ENCODE measurements at regions not wholly inside any gene's neighbourhood (a gene's known extent, or its start where the extent isn't known, plus 50 kb on each side); places are given as distances from the start of the nearest gene placed in this dataset.

GRCh38 chr13:81314461-81314860 lies 973.5 kb upstream of the SPRY2 start:
- TF ChIP-seq EP300 (IDR thresholded peaks at IDR 0.05) (no peak), POLR2AphosphoS5 (IDR thresholded peaks at IDR 0.05) (no peak), CTCF (IDR thresholded peaks at IDR 0.05) (no peak), POLR2A (IDR thresholded peaks at IDR 0.05) (no peak)
- no peaks in the 10 kb centered on the region for H3K36me3 ChIP-seq
- no peaks in the 10 kb centered on the region for H3K9me3 ChIP-seq
- no peaks in the 10 kb centered on the region for H3K4me1 ChIP-seq
- H3K27me3 ChIP-seq = no peaks in the 10 kb centered on the region
- 81 to 85% methylated on average over 3 of the region's 3 CpGs for WGBS, 2 donors
- no peak overlapping the region for H3K4me3 ChIP-seq
- H3K27ac ChIP-seq = no peak overlapping the region
- DNase-seq (no peak), ATAC-seq (ENCODE audit: low FRiP score in 2 of 2) (no peak)

GRCh38 chr13:81305928-81306327 lies 965.0 kb upstream of the SPRY2 start:
- H3K27ac ChIP-seq = no peak overlapping the region
- no peaks in the 10 kb centered on the region for H3K27me3 ChIP-seq
- no peak for DNase-seq
- no peaks in the 10 kb centered on the region for H3K4me1 ChIP-seq
- TF ChIP-seq POLR2AphosphoS5 (IDR thresholded peaks at IDR 0.05) (no peak), EP300 (IDR thresholded peaks at IDR 0.05) (no peak), CTCF (IDR thresholded peaks at IDR 0.05) (no peak), POLR2A (IDR thresholded peaks at IDR 0.05) (no peak)
- no peaks in the 10 kb centered on the region for H3K9me3 ChIP-seq
- H3K4me3 ChIP-seq = no peak overlapping the region
- no peaks in the 10 kb centered on the region for H3K36me3 ChIP-seq
- ATAC-seq (ENCODE audit: low FRiP score in 2 of 2) = no peak

- no peak for ATAC-seq (ENCODE audit: low FRiP score in 2 of 2)
- WGBS, 2 donors = 75 to 86% methylated on average over 4 to 6 of the region's 6 CpGs
- no peak for TF ChIP-seq CTCF (IDR thresholded peaks at IDR 0.05)
- TF ChIP-seq POLR2A (IDR thresholded peaks at IDR 0.05) = no peak
- no peak for TF ChIP-seq EP300 (IDR thresholded peaks at IDR 0.05)
- TF ChIP-seq POLR2AphosphoS5 (IDR thresholded peaks at IDR 0.05) = no peak
Observed at GRCh38 chr13:81304121-81304659, 963.3 kb upstream of the SPRY2 start.

GRCh38 chr13:81302677-81303076 lies 961.8 kb upstream of the SPRY2 start:
- no peak for DNase-seq
- Histone ChIP-seq H3K27me3 (no peaks in the 10 kb centered on the region), H3K9me3 (no peaks in the 10 kb centered on the region), H3K27ac (no peak overlapping the region), H3K4me1 (no peaks in the 10 kb centered on the region), H3K4me3 (no peak overlapping the region), H3K36me3 (no peaks in the 10 kb centered on the region)
- WGBS, 2 donors = 79 to 81% methylated on average over 2 of the region's 2 CpGs
- TF ChIP-seq CTCF (IDR thresholded peaks at IDR 0.05) = no peak
- no peak for TF ChIP-seq POLR2AphosphoS5 (IDR thresholded peaks at IDR 0.05)
- TF ChIP-seq POLR2A (IDR thresholded peaks at IDR 0.05) = no peak
- TF ChIP-seq EP300 (IDR thresholded peaks at IDR 0.05) = no peak
- ATAC-seq (ENCODE audit: low FRiP score in 2 of 2) = no peak

More at GRCh38 chr13:81304121-81304659, 963.3 kb upstream of the SPRY2 start:
- H3K27me3 ChIP-seq = no peaks in the 10 kb centered on the region
- no peak for DNase-seq
- H3K36me3 ChIP-seq = no peaks in the 10 kb centered on the region
- no peaks in the 10 kb centered on the region for H3K9me3 ChIP-seq
- no peaks in the 10 kb centered on the region for H3K4me1 ChIP-seq
- H3K27ac ChIP-seq = no peak overlapping the region
- no peak overlapping the region for H3K4me3 ChIP-seq

GRCh38 chr13:81302125-81302524 lies 961.2 kb upstream of the SPRY2 start:
- no peak overlapping the region for H3K27ac ChIP-seq
- ATAC-seq (ENCODE audit: low FRiP score in 2 of 2) = no peak
- no peak for DNase-seq
- no peaks in the 10 kb centered on the region for H3K4me1 ChIP-seq
- H3K9me3 ChIP-seq = no peaks in the 10 kb centered on the region
- no peaks in the 10 kb centered on the region for H3K27me3 ChIP-seq
- TF ChIP-seq CTCF (IDR thresholded peaks at IDR 0.05) (no peak), POLR2AphosphoS5 (IDR thresholded peaks at IDR 0.05) (no peak), EP300 (IDR thresholded peaks at IDR 0.05) (no peak), POLR2A (IDR thresholded peaks at IDR 0.05) (no peak)
- no peak overlapping the region for H3K4me3 ChIP-seq
- H3K36me3 ChIP-seq = no peaks in the 10 kb centered on the region

Measured in upper lobe of left lung (tissue), 6 donors.